ENCODE measurements at regions not wholly inside any gene's neighbourhood (a gene's known extent, or its start where the extent isn't known, plus 50 kb on each side); places are given as distances from the start of the nearest gene placed in this dataset.

DNA sequence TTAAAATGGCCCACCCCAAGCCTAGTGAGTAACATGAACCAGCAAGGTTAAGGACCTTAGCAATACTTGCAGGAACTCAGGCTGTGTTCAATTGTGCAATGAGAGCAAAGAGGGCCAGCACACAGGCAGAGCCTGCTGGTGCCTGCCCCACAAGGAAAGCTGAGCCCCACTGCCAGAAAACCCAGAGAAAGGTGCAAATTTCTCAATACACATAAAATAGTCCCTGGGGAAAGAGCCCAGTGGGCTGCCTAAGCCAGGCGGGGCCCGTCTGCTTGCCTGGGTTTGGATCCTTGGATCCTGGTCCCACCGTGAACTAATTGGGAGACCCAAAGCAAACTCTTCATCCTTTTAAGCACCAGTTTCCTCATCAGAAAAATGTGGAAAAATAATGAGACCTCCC is 128.5 kb upstream of the CACNA1E start:
- Mint-ChIP-seq H3K27ac (ENCODE audit: unreplicated experiment) (no peak overlapping the region), H3K4me3 (ENCODE audit: low read depth, unreplicated experiment) (no peak overlapping the region), H3K4me1 (ENCODE audit: low read depth, unreplicated experiment) (no peaks in the 10 kb centered on the region), H3K9me3 (ENCODE audit: low read depth, unreplicated experiment) (no peaks in the 10 kb centered on the region), H3K27me3 (ENCODE audit: unreplicated experiment) (peaks cover 60% of the 10 kb centered on the region), H3K36me3 (ENCODE audit: insufficient read depth, unreplicated experiment) (no peaks in the 10 kb centered on the region)
- CTCF ChIA-PET, result no interaction called here
- no peak for DNase-seq
- BruUV-seq (replicated peaks), result no TSS peak
- TF ChIP-seq, protein P1, sequence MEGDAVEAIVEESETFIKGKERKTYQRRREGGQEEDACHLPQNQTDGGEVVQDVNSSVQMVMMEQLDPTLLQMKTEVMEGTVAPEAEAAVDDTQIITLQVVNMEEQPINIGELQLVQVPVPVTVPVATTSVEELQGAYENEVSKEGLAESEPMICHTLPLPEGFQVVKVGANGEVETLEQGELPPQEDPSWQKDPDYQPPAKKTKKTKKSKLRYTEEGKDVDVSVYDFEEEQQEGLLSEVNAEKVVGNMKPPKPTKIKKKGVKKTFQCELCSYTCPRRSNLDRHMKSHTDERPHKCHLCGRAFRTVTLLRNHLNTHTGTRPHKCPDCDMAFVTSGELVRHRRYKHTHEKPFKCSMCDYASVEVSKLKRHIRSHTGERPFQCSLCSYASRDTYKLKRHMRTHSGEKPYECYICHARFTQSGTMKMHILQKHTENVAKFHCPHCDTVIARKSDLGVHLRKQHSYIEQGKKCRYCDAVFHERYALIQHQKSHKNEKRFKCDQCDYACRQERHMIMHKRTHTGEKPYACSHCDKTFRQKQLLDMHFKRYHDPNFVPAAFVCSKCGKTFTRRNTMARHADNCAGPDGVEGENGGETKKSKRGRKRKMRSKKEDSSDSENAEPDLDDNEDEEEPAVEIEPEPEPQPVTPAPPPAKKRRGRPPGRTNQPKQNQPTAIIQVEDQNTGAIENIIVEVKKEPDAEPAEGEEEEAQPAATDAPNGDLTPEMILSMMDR (IDR thresholded peaks at IDR 0.05; ENCODE audit: unreplicated experiment), result no peak
- intact Hi-C loops (cut with micrococcal nuclease; ENCODE audit: unreplicated experiment), result loop anchor here (5.0 kb wide), 2 partner anchors 37 to 52 kb away; no protein-coding TSS in a partner anchor

DNA sequence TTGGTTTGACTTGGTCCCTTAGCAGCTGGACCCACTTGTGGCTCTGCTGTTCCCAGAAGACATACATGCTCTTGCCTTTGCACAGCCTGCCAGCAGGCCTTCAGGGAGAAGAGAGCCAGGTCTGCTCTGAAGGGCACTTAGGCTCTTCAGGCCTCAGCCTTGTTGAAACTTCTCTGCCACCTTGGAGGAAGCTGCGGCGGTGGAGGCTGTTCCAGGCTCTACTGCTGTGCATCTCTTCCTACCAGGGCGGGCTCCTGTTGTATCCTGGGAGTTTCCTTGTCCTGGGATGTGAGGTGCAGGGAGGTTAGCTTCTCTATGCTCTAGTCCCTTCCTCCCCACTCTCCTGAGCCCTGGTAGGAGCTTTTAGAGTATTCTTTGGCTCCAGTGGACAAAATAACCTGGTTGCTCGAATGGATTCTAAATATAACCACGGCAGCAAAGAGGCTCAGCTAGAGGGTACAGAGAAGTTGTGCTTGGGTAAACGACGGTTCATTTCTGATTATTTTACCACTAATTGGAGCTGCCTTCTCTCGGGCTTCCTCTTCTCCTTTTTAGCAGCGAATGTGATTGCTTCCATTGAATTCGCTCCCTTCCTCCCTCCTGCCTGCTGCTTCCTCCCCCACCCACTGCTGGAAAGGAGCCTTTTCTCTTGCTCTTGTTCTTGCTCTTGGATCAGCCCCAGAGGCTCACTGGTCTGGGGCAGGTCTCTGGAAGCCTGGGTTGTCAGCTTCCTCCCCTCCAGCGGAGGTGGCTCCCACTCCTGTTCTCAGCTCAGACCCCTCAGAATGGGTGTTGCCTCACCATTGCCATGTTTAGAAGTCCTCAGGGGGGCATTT is 126.6 kb upstream of the CACNA1E start:
- no peak overlapping the region for H3K4me3 Mint-ChIP-seq (ENCODE audit: low read depth, unreplicated experiment)
- peaks cover 60% of the 10 kb centered on the region for H3K27me3 Mint-ChIP-seq (ENCODE audit: unreplicated experiment)
- CTCF ChIA-PET, result no interaction called here

DNA sequence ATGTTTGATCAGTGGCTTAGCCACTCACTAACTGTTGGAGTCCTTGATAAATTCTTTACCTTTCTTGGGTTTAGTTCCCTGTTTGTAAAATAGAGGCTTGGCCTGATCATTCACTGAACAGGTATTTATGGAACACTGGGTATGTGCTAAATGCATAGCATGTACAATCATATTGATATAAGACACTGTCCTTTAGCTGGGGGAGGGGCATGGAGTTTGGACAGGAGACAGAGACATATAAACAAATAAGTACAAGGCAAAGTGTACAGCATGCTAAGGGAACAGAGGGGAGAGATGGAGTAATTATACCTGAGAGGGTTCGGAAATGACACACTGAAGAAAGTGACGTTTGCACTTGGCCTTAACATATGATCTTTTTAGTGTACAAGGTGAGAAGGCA is 124.3 kb upstream of the CACNA1E start:
- Mint-ChIP-seq H3K4me3 (ENCODE audit: low read depth, unreplicated experiment) (no peak overlapping the region), H3K27me3 (ENCODE audit: unreplicated experiment) (peaks cover 78% of the 10 kb centered on the region), H3K36me3 (ENCODE audit: insufficient read depth, unreplicated experiment) (no peaks in the 10 kb centered on the region), H3K27ac (ENCODE audit: unreplicated experiment) (no peak overlapping the region), H3K4me1 (ENCODE audit: low read depth, unreplicated experiment) (no peaks in the 10 kb centered on the region), H3K9me3 (ENCODE audit: low read depth, unreplicated experiment) (no peaks in the 10 kb centered on the region)
- CTCF ChIA-PET, result interaction anchor here (0.6 kb wide), 1 partner anchor 50 kb away, joined by 3 read pairs; no protein-coding TSS in a partner anchor
- BruUV-seq (replicated peaks), result no TSS peak
- DNase-seq, result no peak
- TF ChIP-seq, protein P1 (IDR thresholded peaks at IDR 0.05; ENCODE audit: unreplicated experiment), result no peak
- intact Hi-C loops (cut with micrococcal nuclease; ENCODE audit: unreplicated experiment), result loop anchor here (5.0 kb wide), 2 partner anchors 33 to 48 kb away; no protein-coding TSS in a partner anchor

More for the DNA sequence above, 126.6 kb upstream of the CACNA1E start:
- intact Hi-C loops (cut with micrococcal nuclease; ENCODE audit: unreplicated experiment), result loop anchor here (5.0 kb wide), 2 partner anchors 36 to 51 kb away; no protein-coding TSS in a partner anchor
- TF ChIP-seq, protein P1 (IDR thresholded peaks at IDR 0.05; ENCODE audit: unreplicated experiment), result no peak
- Mint-ChIP-seq H3K27ac (ENCODE audit: unreplicated experiment) (no peak overlapping the region), H3K4me1 (ENCODE audit: low read depth, unreplicated experiment) (no peaks in the 10 kb centered on the region), H3K9me3 (ENCODE audit: low read depth, unreplicated experiment) (no peaks in the 10 kb centered on the region), H3K36me3 (ENCODE audit: insufficient read depth, unreplicated experiment) (no peaks in the 10 kb centered on the region)
- DNase-seq, result no peak
- BruUV-seq (replicated peaks), result no TSS peak

DNA sequence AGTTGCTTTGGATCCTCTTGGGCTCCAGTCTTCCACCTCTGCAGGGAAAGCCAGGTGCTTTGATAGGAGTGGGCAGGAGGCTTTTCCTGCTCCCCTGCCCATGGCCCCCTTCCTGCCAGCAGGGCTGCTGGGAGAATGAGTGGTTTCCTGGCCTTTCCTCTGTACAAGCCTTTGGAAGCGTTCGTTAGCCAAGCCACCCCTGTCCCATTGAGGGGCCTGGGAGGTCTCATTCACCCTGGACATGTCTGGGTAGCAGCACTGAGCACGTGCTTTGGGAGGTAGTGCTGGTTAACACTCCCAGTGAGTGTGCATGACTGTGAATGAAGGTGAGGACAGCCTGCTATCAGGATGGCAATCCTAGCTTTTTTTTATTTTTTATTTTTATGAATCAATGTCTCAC is 118.5 kb upstream of the CACNA1E start:
- intact Hi-C loops (cut with micrococcal nuclease; ENCODE audit: unreplicated experiment), result no loop called here
- H3K4me3 Mint-ChIP-seq (ENCODE audit: low read depth, unreplicated experiment), result no peak overlapping the region

More for the DNA sequence above, 118.5 kb upstream of the CACNA1E start:
- H3K36me3 Mint-ChIP-seq (ENCODE audit: insufficient read depth, unreplicated experiment), result no peaks in the 10 kb centered on the region
- TF ChIP-seq, protein P1 (IDR thresholded peaks at IDR 0.05; ENCODE audit: unreplicated experiment), result no peak
- no peak for DNase-seq
- CTCF ChIA-PET, result no interaction called here
- peaks cover 68% of the 10 kb centered on the region for H3K27me3 Mint-ChIP-seq (ENCODE audit: unreplicated experiment)
- BruUV-seq (replicated peaks), result no TSS peak
- no peaks in the 10 kb centered on the region for H3K9me3 Mint-ChIP-seq (ENCODE audit: low read depth, unreplicated experiment)
- no peaks in the 10 kb centered on the region for H3K4me1 Mint-ChIP-seq (ENCODE audit: low read depth, unreplicated experiment)
- H3K27ac Mint-ChIP-seq (ENCODE audit: unreplicated experiment), result no peak overlapping the region
